Gastroesophageal sphincter (tissue), 3 donors: ENCODE measurements at regions not wholly inside any gene's neighbourhood (a gene's known extent, or its start where the extent isn't known, plus 50 kb on each side); places are given as distances from the start of the nearest gene placed in this dataset.

Experiments
- CTCF ChIP-seq, 4 experiments: fragments of 200-600 bp in 2 of 4; fragments of 450-650 bp in 2 of 4; sonication (generic) in 1 of 4; IDR thresholded peaks; one replicate each; pipeline ENCODE4 v1.5.1; 2017 to 2019; ENCODE audit warnings: antibody characterized with exemption in 4 of 4, mild to moderate bottlenecking in 2 of 4, moderate library complexity in 2 of 4
- POLR2A ChIP-seq, 2 donors: fragments of 450-650 bp; IDR thresholded peaks; one replicate each; pipeline ENCODE4 v1.6.1; 2017; ENCODE audit warnings: antibody characterized with exemption in 2 of 2, mild to moderate bottlenecking in 2 of 2, moderate library complexity in 1 of 2

- TF ChIP-seq CTCF (IDR thresholded peaks at IDR 0.05) (no peak), POLR2A (IDR thresholded peaks at IDR 0.05) (no peak)
These were observed 635.7 kb upstream of the ANKRD30A start for GRCh38 chr10:36489611-36490228.
